ENCODE measurements at regions not wholly inside any gene's neighbourhood (a gene's known extent, or its start where the extent isn't known, plus 50 kb on each side); places are given as distances from the start of the nearest gene placed in this dataset.

GRCh38 chr1:217273866-217274265 is 357.0 kb downstream of the GPATCH2 start:
- TF ChIP-seq POLR2A (IDR thresholded peaks at IDR 0.05; ENCODE audit: low read depth, low read length) (no peak), TAF1 (IDR thresholded peaks at IDR 0.05; ENCODE audit: low read depth, low read length) (no peak), POLR2AphosphoS5 (IDR thresholded peaks at IDR 0.05; ENCODE audit: low read depth, low read length) (no peak), POU2F2 (IDR thresholded peaks at IDR 0.05; ENCODE audit: low read depth, low read length) (no peak)

Data from GM12891 (cell line).